ENCODE measurements at regions not wholly inside any gene's neighbourhood (a gene's known extent, or its start where the extent isn't known, plus 50 kb on each side); places are given as distances from the start of the nearest gene placed in this dataset.

DNA sequence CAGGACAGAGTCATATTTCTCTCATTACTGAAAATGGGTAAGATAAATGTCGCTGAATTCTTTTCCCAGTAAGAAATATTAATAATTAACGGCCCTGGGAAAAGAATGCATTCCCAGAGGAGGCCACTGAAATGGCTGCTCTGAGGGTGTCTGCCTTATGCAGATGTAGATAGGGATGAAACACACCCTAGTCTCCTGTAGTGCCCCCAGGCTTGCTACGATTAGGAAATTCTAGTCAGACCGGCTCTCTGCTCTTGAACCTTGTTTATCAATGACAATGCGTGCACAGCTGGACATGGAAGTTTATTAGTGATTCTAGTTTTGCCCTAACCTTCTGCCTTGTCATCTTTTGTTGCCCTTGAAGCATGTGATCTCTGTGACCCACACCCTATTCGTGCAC lies 291.1 kb downstream of the ZNF248 start:
- no peak overlapping the region for H3K4me2 ChIP-seq (ENCODE audit: insufficient read depth, insufficient read length, low read length)
- H3K56ac ChIP-seq (ENCODE audit: insufficient read length, low read depth, low read length), result no peak overlapping the region
- no peaks in the 10 kb centered on the region for H3K4me1 Mint-ChIP-seq
- TF ChIP-seq CTCF (conservative IDR thresholded peaks at IDR 0.05), result no peak
- H3T11ph ChIP-seq (ENCODE audit: low read length), result no peak overlapping the region
- no peak overlapping the region for H2BK15ac ChIP-seq (ENCODE audit: low read depth, low read length)
- no peak overlapping the region for H2BK12ac ChIP-seq (ENCODE audit: insufficient read length, low read depth, low read length)
- no peaks in the 10 kb centered on the region for H4K20me1 ChIP-seq (ENCODE audit: control insufficient read depth, insufficient read depth, insufficient read length)
- H4K8ac ChIP-seq (replicated peaks; ENCODE audit: insufficient read length, low read depth, low read length), result no peak overlapping the region
- no peaks in the 10 kb centered on the region for H3K79me1 ChIP-seq (ENCODE audit: insufficient read depth, low read depth, low read length, poor library complexity, severe bottlenecking)
- H3K9me3 Mint-ChIP-seq, result peaks cover 83 to 90% of the 10 kb centered on the region in 2 experiments
- H3K23me2 ChIP-seq (ENCODE audit: insufficient read length, low read depth, low read length, poor library complexity, severe bottlenecking), result no peaks in the 10 kb centered on the region
- H2BK120ac ChIP-seq (ENCODE audit: low read depth, low read length, poor library complexity, severe bottlenecking), result no peak overlapping the region
- no peak overlapping the region for H2BK5ac ChIP-seq (ENCODE audit: insufficient read length, low read length)
- H3K14ac ChIP-seq (ENCODE audit: insufficient read depth, low read length), result no peak overlapping the region
- H3K27ac ChIP-seq (ENCODE audit: insufficient read length, low read depth, low read length), result no peak overlapping the region
- H3K9me3 ChIP-seq (ENCODE audit: control insufficient read depth, low read depth, low read length), result peaks cover 26% of the 10 kb centered on the region
- H3K27me3 ChIP-seq (ENCODE audit: insufficient read depth, low read length), result no peaks in the 10 kb centered on the region
- WGBS (ENCODE audit: extremely low coverage, insufficient read length, low lambda C conversion rate), result no CpG with 5 or more reads among the region's 6 CpGs
- H3K4ac ChIP-seq (ENCODE audit: low read depth, low read length), result no peak overlapping the region
- no peak overlapping the region for H4K91ac ChIP-seq (ENCODE audit: insufficient read length, low read depth, low read length)
- DNase-seq, result no peak
- no peak overlapping the region for H2AFZ ChIP-seq (ENCODE audit: low read length)
- H3K79me2 ChIP-seq (ENCODE audit: insufficient read depth, low read length), result no peaks in the 10 kb centered on the region
- no peak overlapping the region for H3K23ac ChIP-seq (ENCODE audit: insufficient read length, low read depth, low read length)
- H3K36me3 Mint-ChIP-seq (ENCODE audit: insufficient read depth in 1 of 3, low read depth in 3 of 3), result peaks cover 0 to 16% (median 8%) of the 10 kb centered on the region in 3 experiments; a peak in 5 of 7 replicates
- no peaks in the 10 kb centered on the region for H3K4me1 ChIP-seq (ENCODE audit: insufficient read depth, low read length)
- no peak overlapping the region for H4K5ac ChIP-seq (ENCODE audit: insufficient read length, low read depth, low read length)
- H3K4me3 Mint-ChIP-seq, result no peak overlapping the region
- H3K18ac ChIP-seq (ENCODE audit: insufficient read length, low read depth, low read length), result no peak overlapping the region
- H3K27me3 Mint-ChIP-seq (ENCODE audit: low read depth), result no peaks in the 10 kb centered on the region; the same call in 1 of the 2 replicates
- no peak overlapping the region for H3K9ac ChIP-seq (ENCODE audit: extremely low read depth, insufficient read length, low read length)
- H2AK5ac ChIP-seq (ENCODE audit: insufficient read length, low read length), result no peak overlapping the region
- no peak overlapping the region for H2BK20ac ChIP-seq (ENCODE audit: low read depth, low read length, poor library complexity, severe bottlenecking)
- H3K27ac Mint-ChIP-seq, result no peak overlapping the region

All from H9 (cell line).